ENCODE measurements at regions not wholly inside any gene's neighbourhood (a gene's known extent, or its start where the extent isn't known, plus 50 kb on each side); places are given as distances from the start of the nearest gene placed in this dataset.

GRCh38 chr3:40827942-40828688 is 303.4 kb downstream of the ZNF621 start:
- DNase-seq, result no peak

GRCh38 chr3:40828741-40829415 is 304.1 kb downstream of the ZNF621 start:
- no peak for DNase-seq

- no peak for DNase-seq
These were observed 305.1 kb downstream of the ZNF621 start for GRCh38 chr3:40829876-40830275.

GRCh38 chr3:40837300-40837699 is 312.5 kb downstream of the ZNF621 start:
- DNase-seq, result no peak

- DNase-seq, result no peak
These were observed 316.4 kb downstream of the ZNF621 start for GRCh38 chr3:40841131-40841530.

GRCh38 chr3:40841570-40842109 is 316.9 kb downstream of the ZNF621 start:
- no peak for DNase-seq

- DNase-seq, result no peak
These were observed 318.0 kb downstream of the ZNF621 start for GRCh38 chr3:40842714-40843113.

- DNase-seq, result no peak
These were observed 318.5 kb downstream of the ZNF621 start for GRCh38 chr3:40843208-40843624.

- DNase-seq, result no peak
These were observed 319.2 kb downstream of the ZNF621 start for GRCh38 chr3:40843851-40844548.

GRCh38 chr3:40844896-40845295 is 320.1 kb downstream of the ZNF621 start:
- DNase-seq, result no peak

- DNase-seq, result no peak
These were observed 320.7 kb downstream of the ZNF621 start for GRCh38 chr3:40845447-40845846.

- no peak for DNase-seq
These were observed 321.2 kb downstream of the ZNF621 start for GRCh38 chr3:40845916-40846315.

- DNase-seq, result no peak
These were observed 321.7 kb downstream of the ZNF621 start for GRCh38 chr3:40846451-40846850.

GRCh38 chr3:40847551-40847992 is 322.8 kb downstream of the ZNF621 start:
- no peak for DNase-seq

- no peak for DNase-seq
These were observed 323.7 kb downstream of the ZNF621 start for GRCh38 chr3:40848421-40848820.

- peak; percentile 53 for DNase-seq
These were observed 326.1 kb downstream of the ZNF621 start for GRCh38 chr3:40850861-40851260.

GRCh38 chr3:40851836-40852235 is 327.1 kb downstream of the ZNF621 start:
- no peak for DNase-seq

GRCh38 chr3:40852712-40853111 is 328.0 kb downstream of the ZNF621 start:
- no peak for DNase-seq

GRCh38 chr3:40853474-40853873 is 328.7 kb downstream of the ZNF621 start:
- no peak for DNase-seq

- no peak for DNase-seq
These were observed 331.1 kb downstream of the ZNF621 start for GRCh38 chr3:40855871-40856270.

GRCh38 chr3:40858364-40859115 is 333.8 kb downstream of the ZNF621 start:
- no peak for DNase-seq

GRCh38 chr3:40862946-40863345 is 336.4 kb upstream of the CTNNB1 start:
- no peak for DNase-seq

Data from hematopoietic multipotent progenitor cell treated with erythropoietin and hydrocortisone succinate and interleukin-3 and kit ligand, for 6 days (in vitro differentiated cells).